Ovary (tissue), 7 donors: ENCODE measurements at regions not wholly inside any gene's neighbourhood (a gene's known extent, or its start where the extent isn't known, plus 50 kb on each side); places are given as distances from the start of the nearest gene placed in this dataset.

ENCODE experiments used
- DNase-seq, 5 donors: peaks; one replicate each; pipeline ENCODE4 v3.0.0-alpha.2; 2019 to 2020
- H3K27ac ChIP-seq, 2 donors: fragments of 200-600 bp; one replicate each; pipeline versions ENCODE4 v1.5.1 to v1.8.0; 2019 to 2022
- H3K27me3 ChIP-seq: fragments of 200-600 bp; one replicate; pipeline ENCODE4 v1.8.0; 2022
- H3K36me3 ChIP-seq: fragments of 200-600 bp; sonication (generic); one replicate; pipeline ENCODE4 v1.5.1; 2019
- H3K4me1 ChIP-seq: one replicate; pipeline ENCODE4 v1.8.1; 2013; ENCODE audit warnings: mild to moderate bottlenecking, moderate library complexity; ENCODE audit not compliant: insufficient read depth
- H3K4me3 ChIP-seq: fragments of 200-600 bp; sonication (generic); one replicate; pipeline ENCODE4 v1.5.1; 2017
- H3K9me3 ChIP-seq, 2 donors: fragments of 200-600 bp in 1 of 2; sonication (generic) in 1 of 2; one replicate each; pipeline versions ENCODE4 v1.5.1 to v1.8.1; 2013 to 2019; ENCODE audit warnings: mild to moderate bottlenecking in 1 of 2, moderate library complexity in 1 of 2
- EP300 ChIP-seq: sonication (generic); formaldehyde crosslinking; IDR thresholded peaks from one replicate; pipeline ENCODE4 v1.6.1; 2017; ENCODE audit warnings: antibody characterized with exemption
- POLR2A ChIP-seq: fragments of 450-650 bp; IDR thresholded peaks from one replicate; pipeline ENCODE4 v1.6.1; 2017; ENCODE audit warnings: antibody characterized with exemption, mild to moderate bottlenecking, moderate library complexity
- WGBS, 3 donors: extraction: QIAGEN DNeasy Blood & Tissue Kit in 1 of 3; methylation state at CpG; one replicate each; pipeline versions ENCODE4 v1.1.5 to v1.1.7; 2013 to 2017; 5-methylcytosine and 5-hydroxymethylcytosine counted together
- intact Hi-C, 4 donors: fragments of 100-400 bp; cut with DNase I; formaldehyde crosslinking; loops; one replicate each; pipeline versions ENCODE4 v1.11.0 to v1.15.1; 2022 to 2023
- TF ChIP-seq, protein P1 (sequence below), 3 donors: fragments of 450-650 bp in 2 of 3; fragments of 200-600 bp in 1 of 3; IDR thresholded peaks; one replicate each; pipeline versions ENCODE4 v1.5.1 to v1.8.0; 2016 to 2022; ENCODE audit warnings: antibody characterized with exemption in 3 of 3, mild to moderate bottlenecking in 1 of 3
- donor health status: DM: no; HTN: no; CAD: no; lungs with moderate emphysema.
- donor health status: DM: no; HTN: no; CAD: no.
- donor health status: Bipolar disorder and iron deficiency.
- donor health status: DM: no; HTN: no; CAD: no.
- donor health status: DM: yes; HTN: yes; CAD: no.

- H3K4me3 ChIP-seq: no peak overlapping the region
- no peaks in the 10 kb centered on the region for H3K9me3 ChIP-seq
- no peaks in the 10 kb centered on the region for H3K36me3 ChIP-seq
- H3K4me1 ChIP-seq: no peaks in the 10 kb centered on the region
- intact Hi-C loops: no loop called here
- 84 to 93% (median 88%) methylated on average over 6 of the region's 6 CpGs for WGBS, 3 donors
- no peak overlapping the region for H3K27ac ChIP-seq
- no peak for DNase-seq
- no peaks in the 10 kb centered on the region for H3K27me3 ChIP-seq
- TF ChIP-seq POLR2A (no peak), EP300 (no peak)
- TF ChIP-seq, protein P1, sequence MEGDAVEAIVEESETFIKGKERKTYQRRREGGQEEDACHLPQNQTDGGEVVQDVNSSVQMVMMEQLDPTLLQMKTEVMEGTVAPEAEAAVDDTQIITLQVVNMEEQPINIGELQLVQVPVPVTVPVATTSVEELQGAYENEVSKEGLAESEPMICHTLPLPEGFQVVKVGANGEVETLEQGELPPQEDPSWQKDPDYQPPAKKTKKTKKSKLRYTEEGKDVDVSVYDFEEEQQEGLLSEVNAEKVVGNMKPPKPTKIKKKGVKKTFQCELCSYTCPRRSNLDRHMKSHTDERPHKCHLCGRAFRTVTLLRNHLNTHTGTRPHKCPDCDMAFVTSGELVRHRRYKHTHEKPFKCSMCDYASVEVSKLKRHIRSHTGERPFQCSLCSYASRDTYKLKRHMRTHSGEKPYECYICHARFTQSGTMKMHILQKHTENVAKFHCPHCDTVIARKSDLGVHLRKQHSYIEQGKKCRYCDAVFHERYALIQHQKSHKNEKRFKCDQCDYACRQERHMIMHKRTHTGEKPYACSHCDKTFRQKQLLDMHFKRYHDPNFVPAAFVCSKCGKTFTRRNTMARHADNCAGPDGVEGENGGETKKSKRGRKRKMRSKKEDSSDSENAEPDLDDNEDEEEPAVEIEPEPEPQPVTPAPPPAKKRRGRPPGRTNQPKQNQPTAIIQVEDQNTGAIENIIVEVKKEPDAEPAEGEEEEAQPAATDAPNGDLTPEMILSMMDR (IDR thresholded peaks at IDR 0.05): no peak
Measured at GRCh38 chr1:87495870-87496269, 167.2 kb downstream of the LMO4 start.

DNA sequence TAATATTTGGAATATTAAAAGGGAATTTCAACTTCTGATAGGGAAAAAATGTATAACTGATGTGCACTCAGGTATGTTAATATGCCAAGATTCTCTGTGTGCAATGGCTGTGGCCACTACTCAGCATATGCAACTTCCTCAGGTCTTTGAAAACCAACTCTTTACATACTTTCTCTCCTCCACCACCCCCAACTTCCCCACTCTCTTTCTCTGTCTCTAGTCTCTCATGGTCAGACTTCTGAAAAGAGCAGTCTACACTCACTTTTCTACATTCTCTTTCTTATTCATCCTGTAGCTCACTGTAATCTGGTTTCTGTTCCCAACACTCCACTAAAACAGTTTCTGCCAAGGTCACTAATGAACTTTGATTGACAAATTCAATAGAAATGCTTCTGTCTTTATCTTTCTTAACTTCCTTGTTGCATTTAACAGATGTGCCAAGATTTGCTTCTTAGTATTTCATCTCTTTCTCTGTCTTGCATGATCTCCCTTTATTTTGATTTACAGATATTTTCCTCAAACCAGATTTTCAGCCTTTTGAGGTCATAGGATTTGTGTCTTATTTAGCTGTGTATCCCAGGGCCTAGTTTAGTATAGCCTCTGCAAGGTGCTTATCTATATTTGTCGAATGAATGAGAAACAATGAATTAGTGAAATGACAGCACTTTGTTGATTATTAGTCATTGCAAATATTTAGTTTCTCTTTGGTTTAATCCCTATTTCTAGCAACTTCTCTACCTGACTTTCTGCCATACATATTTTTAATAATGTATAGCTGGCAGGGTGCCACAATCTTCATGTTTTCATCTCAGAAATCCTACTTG, 168.9 kb downstream of the LMO4 start:
- TF ChIP-seq EP300: no peak
- TF ChIP-seq POLR2A: no peak
- TF ChIP-seq, protein P1 (IDR thresholded peaks at IDR 0.05): no peak
- intact Hi-C loops: no loop called here
- Histone ChIP-seq H3K4me3 (no peak overlapping the region), H3K27me3 (no peaks in the 10 kb centered on the region), H3K27ac (no peak overlapping the region), H3K36me3 (no peaks in the 10 kb centered on the region), H3K4me1 (no peaks in the 10 kb centered on the region), H3K9me3 (no peaks in the 10 kb centered on the region)
- WGBS, 3 donors: 51 to 59% (median 54%) methylated on average over 1 of the region's 1 CpG
- DNase-seq: no peak

DNA sequence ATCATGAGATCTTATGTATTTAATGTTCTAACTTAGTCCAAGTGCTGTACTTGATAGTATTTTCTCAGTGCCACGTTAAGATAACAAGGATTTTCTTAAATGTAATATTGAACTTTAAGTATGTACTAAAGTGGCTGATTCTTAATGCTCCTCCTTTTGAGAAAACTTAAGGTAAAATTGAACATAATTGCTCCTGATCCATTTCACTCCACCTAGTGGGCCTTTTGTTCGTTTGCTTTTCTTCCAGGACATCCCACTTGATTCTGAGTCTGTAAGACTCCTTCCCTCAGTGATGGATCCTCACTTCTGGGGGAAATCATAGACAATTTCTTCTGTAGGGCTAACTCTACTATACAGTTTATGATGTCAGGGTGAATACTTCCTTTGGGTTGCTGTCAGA, 173.1 kb downstream of the LMO4 start:
- TF ChIP-seq POLR2A (no peak), EP300 (no peak)
- TF ChIP-seq, protein P1 (IDR thresholded peaks at IDR 0.05): no peak
- no peaks in the 10 kb centered on the region for H3K36me3 ChIP-seq
- H3K4me3 ChIP-seq: no peak overlapping the region
- WGBS, 3 donors: 50 to 60% (median 56%) methylated on average over 2 of the region's 2 CpGs
- H3K27ac ChIP-seq: no peak overlapping the region
- H3K4me1 ChIP-seq: no peaks in the 10 kb centered on the region
- intact Hi-C loops: no loop called here
- H3K27me3 ChIP-seq: no peaks in the 10 kb centered on the region
- no peaks in the 10 kb centered on the region for H3K9me3 ChIP-seq
- DNase-seq: no peak

- DNase-seq: no peak
- WGBS, 3 donors: 75 to 82% (median 80%) methylated on average over 9 of the region's 9 CpGs
- Histone ChIP-seq H3K27ac (no peak overlapping the region), H3K9me3 (no peaks in the 10 kb centered on the region), H3K4me1 (peaks cover 4% of the 10 kb centered on the region), H3K4me3 (no peak overlapping the region), H3K27me3 (no peaks in the 10 kb centered on the region), H3K36me3 (no peaks in the 10 kb centered on the region)
- intact Hi-C loops: no loop called here
- TF ChIP-seq EP300 (no peak), POLR2A (no peak)
- TF ChIP-seq, protein P1 (IDR thresholded peaks at IDR 0.05): no peak
Measured at GRCh38 chr1:87505391-87505983, 176.8 kb downstream of the LMO4 start.
